HepG2 (cell line): ENCODE measurements at regions not wholly inside any gene's neighbourhood (a gene's known extent, or its start where the extent isn't known, plus 50 kb on each side); places are given as distances from the start of the nearest gene placed in this dataset.
A peak's percentile ranks its signal among the peaks of the same experiment; 100 is the strongest.

Experiments used
- ATAC-seq: fragments of 200-7000 bp; cut with Tn5 transposase; 3 replicates; pipeline ENCODE4 v1.9.1; 2020; ENCODE audit warnings: mild to moderate bottlenecking, moderate library complexity
- BruUV-seq: library from RNA; stranded (reverse); fragments of 400-500 nt; replicated peaks from 2 replicates; lab custom pipeline; 2021; lab: Mats Ljungman, UMichigan
- CTCF ChIA-PET: fragments of 300-600 bp; formaldehyde crosslinking; extraction: SDS; loops from one replicate; lab custom pipeline; 2021; ENCODE audit warnings: low total read pairs, inconsistent platforms, low intra/inter-chr PET ratio; lab: Yijun Ruan, JAX
- POLR2A ChIA-PET: fragments of 350-600 bp; sonication (Branson Sonifier 250); formaldehyde crosslinking; loops from one replicate; lab custom pipeline; 2020; ENCODE audit warnings: antibody characterized with exemption, inconsistent platforms; lab: Yijun Ruan, JAX
- DNase-seq: peaks from one replicate; pipeline ENCODE4 v3.0.0-alpha.2; 2015; ENCODE audit warnings: low spot score
- FAIRE-seq: peaks from 3 replicates; lab custom pipeline; 2011; peaks lifted over from hg19 to GRCh38; lab: Jason Lieb, UNC
- H2AFZ ChIP-seq: one replicate; pipeline ENCODE4 v1.6.1; 2011; ENCODE audit warnings: low read length, inconsistent platforms
- H3K27ac ChIP-seq: fragments of 300-600 bp; 3 replicates; pipeline ENCODE4 v1.8.0; 2011; ENCODE audit warnings: mixed run types, mild to moderate bottlenecking, mixed read lengths, low read length, inconsistent platforms; ENCODE audit not compliant: insufficient read depth; ENCODE audit errors: extremely low read length
- H3K27me3 ChIP-seq, 2 experiments: fragments of 200-600 bp in 1 of 2; 2 replicates in 1 of 2; 3 replicates in 1 of 2; pipeline versions ENCODE4 v1.6.0 to v1.8.0; 2011; ENCODE audit warnings: low read length in 2 of 2, mild to moderate bottlenecking in 2 of 2, moderate library complexity in 2 of 2, inconsistent platforms in 1 of 2; ENCODE audit not compliant: insufficient read depth in 2 of 2, control insufficient read depth in 1 of 2
- H3K36me3 ChIP-seq, 2 experiments: fragments of 200-600 bp in 1 of 2; replicated peaks in 1 of 2; 2 replicates in 1 of 2; 3 replicates in 1 of 2; pipeline versions ENCODE4 v1.5.1 to v1.8.0; 2011; ENCODE audit warnings: low read length in 2 of 2, inconsistent platforms in 1 of 2; ENCODE audit not compliant: insufficient read depth in 2 of 2, control insufficient read depth in 1 of 2
- H3K4me1 ChIP-seq: 2 replicates; pipeline ENCODE4 v1.5.1; 2012; ENCODE audit warnings: low read length, inconsistent platforms; ENCODE audit not compliant: insufficient read depth
- H3K4me2 ChIP-seq: 2 replicates; pipeline ENCODE4 v1.6.0; 2011; ENCODE audit warnings: low read depth, low read length, inconsistent platforms
- H3K4me3 ChIP-seq, 3 experiments: fragments of 200-600 bp in 1 of 3; sonication (generic), shearing (Covaris generic) in 1 of 3; replicated peaks in 1 of 3; 2 replicates each; pipeline ENCODE4 v1.5.1; 2011 to 2016; ENCODE audit warnings: low read length in 3 of 3, inconsistent platforms in 2 of 3, low read depth in 2 of 3, mild to moderate bottlenecking in 2 of 3, control low read depth in 1 of 3, mixed read lengths in 1 of 3; ENCODE audit not compliant: insufficient read depth in 1 of 3
- H3K79me2 ChIP-seq: one replicate; pipeline ENCODE4 v1.6.1; 2011; ENCODE audit warnings: low read length, inconsistent platforms; ENCODE audit not compliant: insufficient read depth
- H3K9ac ChIP-seq: 2 replicates; pipeline ENCODE4 v1.6.0; 2011; ENCODE audit warnings: mild to moderate bottlenecking, low read depth, low read length, inconsistent platforms; ENCODE audit not compliant: insufficient read depth
- H3K9me3 ChIP-seq: 2 replicates; pipeline ENCODE4 v1.5.1; 2012; ENCODE audit warnings: mild to moderate bottlenecking, low read length
- H4K20me1 ChIP-seq: 2 replicates; pipeline ENCODE4 v1.6.0; 2011; ENCODE audit warnings: inconsistent platforms, mild to moderate bottlenecking, low read length, moderate library complexity; ENCODE audit not compliant: insufficient read depth
- ATF7 ChIP-seq, 2 experiments: fragments of 450-650 bp in 1 of 2; sonication (generic) in 1 of 2; formaldehyde crosslinking in 1 of 2; IDR thresholded peaks; 2 replicates each; pipeline versions ENCODE4 v1.4.0 to v1.6.1; 2016 to 2020; ENCODE audit warnings: antibody characterized with exemption in 1 of 2, mild to moderate bottlenecking in 1 of 2, missing genetic modification reagents in 1 of 2
- BHLHE40 ChIP-seq: IDR thresholded peaks from 2 replicates; pipeline ENCODE4 v1.6.1; 2011; ENCODE audit warnings: low read length, improper control_type of control experiment
- CHCHD3 ChIP-seq: sonication (generic); formaldehyde crosslinking; IDR thresholded peaks from 2 replicates; pipeline ENCODE4 v1.8.0; 2022; ENCODE audit warnings: mild to moderate bottlenecking, missing genetic modification reagents, moderate library complexity
- CREB1 ChIP-seq, 2 experiments: fragments of 450-650 bp in 1 of 2; IDR thresholded peaks; 2 replicates each; pipeline ENCODE4 v1.6.1; 2016 to 2017; ENCODE audit warnings: control low read depth in 1 of 2, mild to moderate bottlenecking in 1 of 2, missing compliant biosample characterization in 1 of 2, missing genetic modification characterization in 1 of 2
- MAFK ChIP-seq, 2 experiments: IDR thresholded peaks in 1 of 2; conservative IDR thresholded peaks in 1 of 2; 2 replicates each; pipeline ENCODE4 v1.6.1; 2011; ENCODE audit warnings: improper control_type of control experiment in 2 of 2, low read length in 2 of 2
- NPAS2 ChIP-seq: sonication (generic); formaldehyde crosslinking; IDR thresholded peaks from 2 replicates; pipeline ENCODE4 v1.8.0; 2022; ENCODE audit warnings: mild to moderate bottlenecking, missing genetic modification reagents, borderline replicate concordance
- PCBP2 ChIP-seq: fragments of 200-400 bp; formaldehyde crosslinking; optimal IDR thresholded peaks from 2 replicates; pipeline ENCODE3; 2018; ENCODE audit warnings: low read length, low read depth; ENCODE audit not compliant: poor library complexity, severe bottlenecking
- POGZ ChIP-seq: sonication (generic); formaldehyde crosslinking; IDR thresholded peaks from 2 replicates; pipeline ENCODE4 v1.4.0; 2020; ENCODE audit warnings: mild to moderate bottlenecking, missing genetic modification reagents
- WGBS: methylation state at CpG from one replicate; pipeline ENCODE4 v1.1.6; 2017; ENCODE audit warnings: low lambda C conversion rate; 5-methylcytosine and 5-hydroxymethylcytosine counted together
- in situ Hi-C: cut with HindIII; loops from 2 replicates; pipeline ENCODE4 v1.10.0; 2017; ENCODE audit warnings: low pct_unique_long_range_greater_than_20kb; ENCODE audit not compliant: extremely low pct_ligation_motif_present
- intact Hi-C: fragments of 100-400 bp; cut with micrococcal nuclease; formaldehyde crosslinking; loops from one replicate; pipeline ENCODE4 v1.10.0; 2022; ENCODE audit not compliant: unreplicated experiment
- TF ChIP-seq, protein P1 (sequence below): sonication (generic); formaldehyde crosslinking; IDR thresholded peaks from 2 replicates; pipeline ENCODE4 v1.4.0; 2020; ENCODE audit warnings: missing genetic modification reagents
- TF ChIP-seq, protein P2 (sequence below): sonication (generic); formaldehyde crosslinking; IDR thresholded peaks from 2 replicates; pipeline ENCODE4 v1.4.0; 2020; ENCODE audit warnings: mild to moderate bottlenecking, missing genetic modification reagents

DNA sequence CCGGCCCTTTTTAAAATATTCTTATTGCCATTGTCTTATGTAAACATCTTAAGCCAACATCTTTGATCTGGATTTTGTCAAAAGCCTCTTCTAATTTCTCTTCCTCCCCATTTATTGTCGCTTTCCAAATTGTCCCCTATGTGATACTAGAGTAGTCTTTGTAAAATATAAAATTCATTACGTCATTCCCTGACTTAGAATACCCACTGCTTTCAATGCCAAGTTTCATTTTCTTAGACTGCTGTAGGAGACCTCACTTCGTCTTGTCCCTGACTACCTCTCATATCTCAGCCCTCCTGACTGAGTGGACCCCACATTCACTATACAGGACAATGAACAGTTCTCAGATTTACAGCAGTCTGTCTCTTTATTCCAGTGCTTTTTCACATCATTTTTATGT is 633.9 kb upstream of the LMO3 start:
- BruUV-seq: no TSS peak
- no peaks in the 10 kb centered on the region for H3K36me3 ChIP-seq
- no peak overlapping the region for H3K4me3 ChIP-seq
- DNase-seq (no peak), FAIRE-seq (no peak), ATAC-seq (no peak)
- H2AFZ ChIP-seq: no peak overlapping the region
- H3K79me2 ChIP-seq: no peaks in the 10 kb centered on the region
- intact Hi-C loops: no loop called here
- in situ Hi-C loops: no loop called here
- 28% methylated on average over 4 of the region's 4 CpGs for WGBS
- no peak overlapping the region for H3K9ac ChIP-seq
- peaks cover 34% of the 10 kb centered on the region for H3K9me3 ChIP-seq
- TF ChIP-seq, protein P1, sequence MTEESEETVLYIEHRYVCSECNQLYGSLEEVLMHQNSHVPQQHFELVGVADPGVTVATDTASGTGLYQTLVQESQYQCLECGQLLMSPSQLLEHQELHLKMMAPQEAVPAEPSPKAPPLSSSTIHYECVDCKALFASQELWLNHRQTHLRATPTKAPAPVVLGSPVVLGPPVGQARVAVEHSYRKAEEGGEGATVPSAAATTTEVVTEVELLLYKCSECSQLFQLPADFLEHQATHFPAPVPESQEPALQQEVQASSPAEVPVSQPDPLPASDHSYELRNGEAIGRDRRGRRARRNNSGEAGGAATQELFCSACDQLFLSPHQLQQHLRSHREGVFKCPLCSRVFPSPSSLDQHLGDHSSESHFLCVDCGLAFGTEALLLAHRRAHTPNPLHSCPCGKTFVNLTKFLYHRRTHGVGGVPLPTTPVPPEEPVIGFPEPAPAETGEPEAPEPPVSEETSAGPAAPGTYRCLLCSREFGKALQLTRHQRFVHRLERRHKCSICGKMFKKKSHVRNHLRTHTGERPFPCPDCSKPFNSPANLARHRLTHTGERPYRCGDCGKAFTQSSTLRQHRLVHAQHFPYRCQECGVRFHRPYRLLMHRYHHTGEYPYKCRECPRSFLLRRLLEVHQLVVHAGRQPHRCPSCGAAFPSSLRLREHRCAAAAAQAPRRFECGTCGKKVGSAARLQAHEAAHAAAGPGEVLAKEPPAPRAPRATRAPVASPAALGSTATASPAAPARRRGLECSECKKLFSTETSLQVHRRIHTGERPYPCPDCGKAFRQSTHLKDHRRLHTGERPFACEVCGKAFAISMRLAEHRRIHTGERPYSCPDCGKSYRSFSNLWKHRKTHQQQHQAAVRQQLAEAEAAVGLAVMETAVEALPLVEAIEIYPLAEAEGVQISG: no peak
- TF ChIP-seq CREB1 (IDR thresholded peaks at IDR 0.05) (peak; percentile 52; the same call in 1 of the 2 replicates), CREB1 (CRISPR knock-in tag; IDR thresholded peaks at IDR 0.05) (no peak), ATF7 (IDR thresholded peaks at IDR 0.05) (peak; percentile 93), ATF7 (CRISPR knock-in tag; IDR thresholded peaks at IDR 0.05) (no peak)
- CTCF ChIA-PET: no interaction called here
- H3K27me3 ChIP-seq: no peaks in the 10 kb centered on the region
- H3K27ac ChIP-seq: no peak overlapping the region
- no peaks in the 10 kb centered on the region for H3K4me1 ChIP-seq
- POLR2A ChIA-PET: no interaction called here
- no peak overlapping the region for H3K4me2 ChIP-seq
- H4K20me1 ChIP-seq: no peaks in the 10 kb centered on the region

DNA sequence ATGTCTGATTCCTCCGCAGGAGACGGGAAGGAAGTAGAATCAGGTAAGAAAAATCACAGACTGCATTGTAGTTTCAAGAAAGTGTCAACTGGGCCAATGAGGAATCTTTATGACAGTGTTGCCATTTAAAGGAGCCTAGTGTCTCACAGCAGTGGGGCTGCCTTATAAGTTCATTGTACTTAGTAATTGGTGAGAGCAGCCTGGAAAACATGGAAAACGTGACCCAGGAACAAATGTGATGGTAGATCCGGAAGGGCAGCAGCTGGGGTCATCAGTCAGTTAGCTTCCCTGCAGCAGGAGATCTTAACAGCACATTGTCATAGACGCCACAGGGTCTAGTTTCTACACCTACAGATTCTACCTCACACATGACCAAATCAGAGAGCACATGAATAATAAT is 630.0 kb upstream of the LMO3 start:
- no peak for DNase-seq
- intact Hi-C loops: no loop called here
- no peak for TF ChIP-seq NPAS2 (CRISPR knock-in tag)
- TF ChIP-seq, protein P2, sequence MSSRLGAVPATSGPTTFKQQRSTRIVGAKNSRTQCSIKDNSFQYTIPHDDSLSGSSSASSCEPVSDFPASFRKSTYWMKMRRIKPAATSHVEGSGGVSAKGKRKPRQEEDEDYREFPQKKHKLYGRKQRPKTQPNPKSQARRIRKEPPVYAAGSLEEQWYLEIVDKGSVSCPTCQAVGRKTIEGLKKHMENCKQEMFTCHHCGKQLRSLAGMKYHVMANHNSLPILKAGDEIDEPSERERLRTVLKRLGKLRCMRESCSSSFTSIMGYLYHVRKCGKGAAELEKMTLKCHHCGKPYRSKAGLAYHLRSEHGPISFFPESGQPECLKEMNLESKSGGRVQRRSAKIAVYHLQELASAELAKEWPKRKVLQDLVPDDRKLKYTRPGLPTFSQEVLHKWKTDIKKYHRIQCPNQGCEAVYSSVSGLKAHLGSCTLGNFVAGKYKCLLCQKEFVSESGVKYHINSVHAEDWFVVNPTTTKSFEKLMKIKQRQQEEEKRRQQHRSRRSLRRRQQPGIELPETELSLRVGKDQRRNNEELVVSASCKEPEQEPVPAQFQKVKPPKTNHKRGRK (CRISPR knock-in tag): no peak
- no peak for TF ChIP-seq PCBP2
- TF ChIP-seq BHLHE40: no peak
- TF ChIP-seq MAFK (conservative IDR thresholded peaks at IDR 0.05 in 1 of 2, IDR thresholded peaks at IDR 0.05 in 1 of 2; ENCODE audit: low read length in 2 of 2): no peak
- TF ChIP-seq POGZ (CRISPR knock-in tag): no peak
- no peak for TF ChIP-seq CHCHD3 (CRISPR knock-in tag)

More for the DNA sequence above, 630.0 kb upstream of the LMO3 start:
- no peaks in the 10 kb centered on the region for H3K36me3 ChIP-seq
- no peak overlapping the region for H3K27ac ChIP-seq
- H3K9me3 ChIP-seq: peaks cover 9% of the 10 kb centered on the region
- in situ Hi-C loops: no loop called here
- no peaks in the 10 kb centered on the region for H3K27me3 ChIP-seq
- no peak overlapping the region for H3K9ac ChIP-seq
- no peak overlapping the region for H2AFZ ChIP-seq
- ChIA-PET POLR2A (no interaction called here), CTCF (no interaction called here)
- FAIRE-seq (no peak), ATAC-seq (no peak)
- no peaks in the 10 kb centered on the region for H3K79me2 ChIP-seq
- no peak overlapping the region for H3K4me2 ChIP-seq
- 14% methylated on average over 5 of the region's 5 CpGs for WGBS
- no peaks in the 10 kb centered on the region for H4K20me1 ChIP-seq
- no TSS peak for BruUV-seq
- H3K4me1 ChIP-seq: no peaks in the 10 kb centered on the region
- no peak overlapping the region for H3K4me3 ChIP-seq
